Inferior parietal cortex (tissue), 1 donor: ENCODE measurements at regions not wholly inside any gene's neighbourhood (a gene's known extent, or its start where the extent isn't known, plus 50 kb on each side); places are given as distances from the start of the nearest gene placed in this dataset.

Experiments
- DNase-seq: peaks from one replicate; pipeline ENCODE4 v3.0.0-alpha.2; 2016; ENCODE audit errors: extremely low spot score

DNA sequence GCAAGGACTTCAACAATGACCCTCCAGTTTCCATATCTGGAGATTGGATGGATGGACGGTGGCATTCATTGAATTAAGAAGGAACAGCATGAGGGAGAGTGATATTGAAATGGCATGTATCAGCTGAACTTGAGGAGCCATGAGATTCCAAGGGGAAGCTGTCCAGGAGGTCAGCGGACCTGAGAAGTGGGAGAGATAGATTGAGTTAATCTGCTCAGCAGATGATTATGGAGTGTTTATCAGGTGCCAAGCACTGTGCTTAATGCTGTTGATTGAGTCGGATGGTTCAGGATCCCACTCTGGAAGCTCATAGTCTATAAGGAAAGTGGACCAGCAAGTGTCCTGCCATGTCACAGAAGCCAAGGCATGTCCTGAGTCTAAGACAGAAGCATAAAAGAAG lies 581.3 kb downstream of the INSC start:
- no peak for DNase-seq

DNA sequence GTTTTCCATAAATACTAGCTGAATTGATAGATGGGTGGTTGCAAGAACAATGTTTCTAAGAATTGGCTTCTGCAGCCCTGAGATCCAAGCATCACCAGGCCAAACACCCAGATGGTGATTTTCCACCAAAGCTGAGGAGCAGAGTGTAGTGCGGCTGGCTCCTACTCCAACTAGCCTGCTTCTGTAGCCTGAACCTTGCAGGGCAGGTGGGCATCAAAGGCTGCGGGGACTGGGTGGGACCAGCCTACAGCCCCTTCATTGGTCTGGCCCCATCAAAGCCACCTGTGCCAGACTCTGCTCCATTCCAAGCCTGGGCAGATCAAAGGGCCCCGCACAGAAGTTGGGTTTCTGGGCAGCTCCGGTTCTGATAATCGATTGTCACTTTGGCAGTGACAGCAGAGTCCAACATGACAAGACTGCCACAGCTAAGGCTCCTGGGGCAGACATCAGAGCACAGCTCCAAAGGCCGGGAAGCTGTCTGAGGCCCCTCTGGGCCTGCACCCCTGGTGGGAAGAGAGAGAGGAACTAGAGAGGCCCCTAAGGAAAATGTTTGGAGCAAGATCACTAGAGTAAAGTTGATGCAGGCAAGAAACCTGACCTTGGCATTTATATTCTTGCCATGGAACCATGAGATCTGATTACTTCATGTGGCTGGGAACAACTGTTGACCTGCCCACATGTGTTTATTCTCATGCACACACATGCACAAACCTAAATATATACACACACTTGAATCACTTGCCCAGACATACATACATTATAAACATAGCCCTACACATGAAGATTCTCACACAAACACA lies 582.9 kb downstream of the INSC start:
- DNase-seq: no peak

DNA sequence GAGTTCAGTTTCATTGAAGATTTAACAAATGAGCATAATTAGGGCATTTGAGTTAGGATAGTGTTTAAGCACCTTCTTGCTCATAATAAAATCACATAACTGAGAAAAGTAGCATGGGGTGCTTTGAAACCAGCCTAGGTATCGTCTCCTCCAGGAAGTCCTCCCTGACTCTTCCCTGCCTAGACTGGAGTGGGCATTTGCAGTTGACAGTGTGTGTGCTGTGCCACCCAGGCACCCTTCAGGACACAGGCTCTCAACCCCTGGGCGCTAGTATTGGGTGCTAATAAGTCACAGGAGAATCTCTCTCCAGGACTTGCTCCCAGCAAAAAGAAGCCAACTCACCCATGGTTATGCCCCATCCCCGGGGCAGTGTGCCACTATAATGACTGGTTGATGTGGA lies 584.1 kb downstream of the INSC start:
- DNase-seq: no peak

- DNase-seq: no peak
Measured at GRCh38 chr11:15699978-15700377, 585.3 kb downstream of the INSC start.

GRCh38 chr11:15700456-15700855 lies 585.7 kb downstream of the INSC start:
- DNase-seq: no peak

DNA sequence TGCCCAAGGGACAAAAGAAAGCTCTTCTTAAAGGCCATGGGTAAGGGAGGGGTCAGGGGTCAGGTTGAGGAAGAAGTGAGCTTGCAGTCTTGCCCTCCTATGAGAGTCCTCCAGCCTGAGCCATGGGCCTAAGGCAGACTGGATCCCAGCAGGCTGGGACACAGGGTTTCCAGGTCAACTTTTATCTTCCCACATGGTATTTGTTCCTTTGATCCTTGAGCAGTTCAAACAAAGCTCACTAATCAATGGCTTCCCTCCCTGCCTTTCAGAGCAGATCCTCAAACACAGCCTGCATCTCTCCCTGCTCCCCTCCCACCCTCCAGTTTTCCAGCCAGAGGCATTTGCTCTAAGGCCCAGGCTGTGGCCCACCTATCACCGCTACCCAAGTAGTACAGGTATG lies 589.3 kb downstream of the INSC start:
- no peak for DNase-seq

DNA sequence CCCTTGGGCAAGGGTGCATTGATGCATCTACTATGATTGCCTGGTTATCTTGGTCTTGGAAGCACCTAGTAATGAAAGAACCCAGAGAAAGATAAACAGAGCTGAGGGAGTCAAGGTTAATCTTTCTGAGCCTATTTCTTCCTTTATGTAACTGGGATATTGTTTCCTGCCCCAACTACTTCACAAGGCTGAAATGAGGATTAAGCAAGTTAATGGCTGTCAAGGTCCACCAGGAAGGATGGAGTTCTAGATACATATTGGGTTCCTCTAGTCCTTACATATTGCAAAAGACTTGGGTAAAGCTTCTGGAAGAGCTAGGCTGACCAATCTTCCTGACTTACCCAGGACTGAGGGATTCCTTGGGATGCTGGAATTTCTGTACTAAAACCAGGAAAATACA lies 589.8 kb downstream of the INSC start:
- DNase-seq: no peak

GRCh38 chr11:15705891-15706290 lies 591.2 kb downstream of the INSC start:
- DNase-seq: no peak

DNA sequence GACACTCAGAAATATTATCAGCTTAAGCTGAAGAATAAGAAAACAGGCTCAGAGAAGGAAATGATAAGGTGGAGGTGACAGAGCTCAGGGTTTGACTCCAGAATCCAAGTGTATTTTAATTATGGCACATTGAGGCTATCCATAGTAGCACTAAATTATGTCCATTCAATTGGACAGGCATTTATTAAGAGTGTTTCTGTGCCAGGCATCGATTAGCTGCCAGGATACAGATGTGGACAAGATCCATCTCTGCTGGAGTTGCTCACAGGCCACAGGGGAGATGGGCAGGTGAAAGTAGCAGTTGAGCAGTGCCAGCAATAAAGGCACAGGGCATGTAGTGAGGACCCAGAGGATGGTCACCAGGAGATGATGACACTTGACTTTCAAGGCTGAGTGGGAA lies 592.5 kb downstream of the INSC start:
- no peak for DNase-seq

DNA sequence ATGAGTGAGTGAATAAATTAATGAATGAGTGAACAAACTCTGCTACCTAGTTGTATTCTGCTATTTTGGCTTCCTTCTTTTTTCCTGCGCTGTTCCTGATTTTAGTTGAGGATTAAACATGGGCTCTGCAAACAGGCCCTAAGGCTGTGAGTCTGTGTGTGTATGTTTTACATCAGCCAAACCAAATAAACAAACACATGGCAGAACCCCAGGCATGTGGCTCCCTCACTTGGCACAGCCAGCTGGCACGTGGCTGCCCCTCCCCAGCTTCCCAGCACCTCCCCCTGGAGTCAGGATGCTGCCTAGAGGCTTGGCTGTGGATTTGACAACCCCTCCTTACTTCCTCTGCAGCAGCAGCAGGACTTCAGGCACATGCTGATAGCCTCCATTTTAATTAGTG lies 593.2 kb downstream of the INSC start:
- no peak for DNase-seq

DNA sequence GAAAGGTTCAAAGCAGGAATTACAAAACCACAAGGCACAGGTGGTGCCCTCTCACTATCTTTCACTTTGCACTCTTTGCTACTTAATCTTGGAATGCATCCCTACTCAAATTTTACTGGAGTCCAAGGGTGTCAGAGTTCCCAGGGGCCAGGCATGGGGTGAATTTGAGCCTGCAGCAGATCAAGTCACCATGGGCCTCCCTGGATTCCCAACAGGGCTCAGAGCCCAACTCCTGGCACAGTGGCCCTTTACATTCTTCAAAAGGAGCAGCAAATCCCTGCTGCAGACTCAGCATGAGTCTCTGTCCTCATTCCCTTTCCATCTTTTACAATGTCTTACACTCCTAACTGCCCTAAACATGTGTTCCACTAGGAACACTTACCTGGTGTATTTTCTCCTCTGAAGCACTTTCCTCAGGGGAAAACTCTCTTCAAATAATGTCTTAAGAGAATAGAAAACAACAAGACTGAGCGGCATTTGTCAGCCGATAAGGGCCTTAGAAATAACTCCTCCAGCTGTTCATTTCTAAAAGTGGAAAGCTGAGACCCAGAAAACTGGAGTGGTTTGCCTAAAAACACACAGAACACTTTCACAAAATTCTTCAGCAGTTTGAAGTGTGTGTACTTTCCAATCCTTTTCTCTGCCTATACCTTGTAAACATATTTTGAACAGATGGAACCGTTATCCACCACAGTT lies 596.0 kb downstream of the INSC start:
- DNase-seq: peak; percentile 42

DNA sequence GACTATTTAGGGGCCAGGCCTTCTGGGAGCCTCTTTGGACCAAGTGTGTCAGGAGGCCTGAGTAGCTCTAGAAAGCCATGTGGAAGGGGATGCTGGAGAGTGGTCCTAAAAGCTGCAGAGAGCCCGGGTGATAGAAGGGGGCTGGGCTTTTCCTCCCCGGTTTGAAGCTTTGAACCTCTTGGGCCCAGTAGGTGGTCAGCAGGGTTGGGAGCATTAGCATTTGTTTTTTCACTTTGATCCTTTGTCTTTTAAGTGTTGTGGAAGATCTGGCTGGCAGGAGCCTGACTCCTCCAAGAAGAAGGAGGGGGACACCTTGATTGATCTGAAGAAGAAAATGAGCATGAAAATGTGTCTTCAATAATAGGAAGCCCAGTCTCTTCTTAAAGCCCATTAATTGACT lies 596.6 kb downstream of the INSC start:
- no peak for DNase-seq

GRCh38 chr11:15714641-15715399 lies 600.1 kb downstream of the INSC start:
- no peak for DNase-seq

DNA sequence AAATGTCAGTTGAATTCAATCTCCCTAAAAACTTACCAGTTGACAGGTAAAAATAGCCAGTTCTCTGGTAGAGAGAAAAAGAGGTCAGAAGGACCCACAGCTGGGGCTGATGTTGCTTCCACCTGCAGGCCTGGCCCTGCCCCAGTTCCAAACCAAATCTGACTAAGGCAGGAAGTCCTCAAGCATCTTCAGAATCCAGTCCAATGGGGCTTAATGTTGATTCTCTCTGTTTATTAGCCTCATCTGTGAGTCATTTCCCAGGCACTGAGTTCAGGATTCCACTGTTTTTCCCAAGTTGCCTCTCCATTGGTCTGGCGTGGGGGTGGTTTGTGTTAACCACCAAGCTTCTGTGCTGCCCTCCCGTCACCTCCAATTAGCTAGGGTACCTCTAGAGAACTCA lies 601.8 kb downstream of the INSC start:
- no peak for DNase-seq

DNA sequence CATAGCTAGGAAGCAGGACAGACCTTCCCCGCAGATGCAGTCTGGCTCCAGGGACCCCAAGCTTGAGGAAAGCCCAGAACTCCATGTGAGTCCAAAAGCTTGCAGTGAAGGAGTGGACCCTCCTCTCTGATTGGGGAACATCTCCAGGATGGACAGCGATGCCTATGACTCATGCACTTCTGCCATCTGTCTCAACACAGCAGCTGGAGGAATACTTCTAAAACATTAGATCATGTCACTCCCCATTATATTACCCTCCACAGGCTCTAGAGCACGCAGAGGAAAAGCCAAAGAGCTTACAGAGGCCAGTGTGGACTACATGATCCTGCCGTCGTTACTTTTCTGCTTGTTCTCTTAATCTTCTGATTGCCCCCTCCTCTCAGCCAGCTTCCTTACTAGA lies 605.7 kb downstream of the INSC start:
- DNase-seq: no peak

DNA sequence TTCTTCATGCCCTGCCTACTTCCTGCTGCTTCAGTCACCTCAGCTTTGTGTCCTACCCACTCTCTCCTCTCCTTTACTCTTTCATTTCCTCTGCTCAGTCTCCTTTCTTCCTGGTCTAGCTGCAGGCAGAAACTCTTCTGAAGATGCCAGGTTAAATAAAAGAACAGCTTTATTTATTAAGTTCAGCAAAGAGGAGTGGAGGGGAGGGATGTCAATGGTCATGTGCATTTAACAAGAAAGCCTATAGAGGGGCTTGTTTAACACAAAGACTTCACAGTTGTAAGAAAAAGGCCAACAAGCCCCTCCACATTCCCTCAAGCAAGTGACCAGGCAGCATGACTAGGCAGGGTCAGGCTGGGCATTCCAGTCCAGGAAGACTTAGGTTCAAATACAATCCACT lies 609.2 kb downstream of the INSC start:
- no peak for DNase-seq

DNA sequence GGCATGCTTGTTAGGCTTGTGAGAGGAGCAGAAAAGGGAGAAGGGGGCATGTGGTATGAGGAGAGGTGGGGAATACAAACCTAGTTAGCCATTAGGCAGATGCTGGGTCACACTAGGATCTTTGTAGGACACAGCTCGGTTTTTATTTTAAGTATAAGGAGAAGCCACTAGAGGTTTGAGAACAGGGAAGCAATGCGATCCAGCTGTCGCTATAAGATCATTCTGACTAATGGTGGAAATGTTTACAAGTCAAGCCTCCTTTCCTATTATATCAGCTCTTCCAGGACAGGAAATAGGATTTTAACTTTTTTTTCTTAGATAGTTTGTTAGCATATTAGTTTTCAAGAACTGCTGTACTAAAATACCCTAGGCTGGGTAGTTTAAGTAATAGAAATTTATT lies 609.9 kb downstream of the INSC start:
- no peak for DNase-seq

DNA sequence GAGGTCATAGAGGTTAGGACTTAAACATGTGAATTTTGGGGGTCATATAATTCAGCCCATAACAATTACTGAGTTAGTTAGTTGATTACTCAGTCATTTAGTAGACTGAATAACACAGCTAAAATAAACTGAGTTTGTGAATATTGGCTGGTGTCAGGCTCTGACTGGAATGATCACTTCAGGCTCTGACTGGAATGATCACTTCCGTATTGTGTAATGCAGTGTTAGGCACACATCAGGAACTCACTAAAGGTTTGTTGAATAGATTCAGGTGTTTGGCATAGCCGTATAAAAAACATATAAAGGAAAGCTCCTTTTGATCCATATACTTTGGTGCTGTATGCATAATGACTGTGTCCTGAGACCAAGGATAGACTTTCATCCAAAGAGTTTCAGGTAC lies 610.5 kb downstream of the INSC start:
- no peak for DNase-seq

DNA sequence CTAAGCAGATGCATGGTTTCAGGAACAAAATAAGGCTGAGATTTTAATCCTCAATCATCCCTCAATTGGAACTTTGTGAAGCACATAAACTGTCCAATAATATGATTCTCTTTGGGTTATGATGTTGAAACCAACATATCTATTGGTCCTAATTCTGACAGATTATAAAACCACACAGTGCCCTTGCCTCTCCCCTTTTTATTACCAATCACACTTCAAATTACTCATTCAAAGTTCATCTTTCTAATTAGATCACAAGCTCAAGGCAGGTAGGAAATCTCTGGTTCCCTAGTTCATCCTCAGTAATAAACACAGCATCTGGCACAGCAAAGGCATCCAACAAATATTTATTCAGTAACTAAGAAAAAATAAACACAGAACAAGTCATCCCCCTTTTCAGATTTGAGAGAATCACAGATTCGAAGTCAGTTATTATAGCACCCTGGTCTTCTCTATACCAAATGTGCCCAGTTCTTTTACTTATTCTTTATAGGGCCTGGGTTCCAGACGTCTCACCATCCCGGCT lies 611.6 kb downstream of the INSC start:
- no peak for DNase-seq

GRCh38 chr11:15726893-15727519 lies 612.3 kb downstream of the INSC start:
- DNase-seq: no peak

GRCh38 chr11:15727520-15727914 lies 612.8 kb downstream of the INSC start:
- no peak for DNase-seq

GRCh38 chr11:15728207-15728606 lies 613.5 kb downstream of the INSC start:
- DNase-seq: no peak
